VCaP (cell line): ENCODE measurements at regions not wholly inside any gene's neighbourhood (a gene's known extent, or its start where the extent isn't known, plus 50 kb on each side); places are given as distances from the start of the nearest gene placed in this dataset.

Experiments
- H3K27ac ChIP-seq: fragments of 450-650 bp; 2 replicates; pipeline ENCODE4 v1.5.1; 2017
- CTCF ChIP-seq: fragments of 450-650 bp; conservative IDR thresholded peaks from 2 replicates; pipeline ENCODE4 v1.5.1; 2017; ENCODE audit warnings: mild to moderate bottlenecking, moderate library complexity

GRCh38 chr11:88041679-88042078, 133.6 kb downstream of the RAB38 start:
- TF ChIP-seq CTCF: no peak
- no peak overlapping the region for H3K27ac ChIP-seq

- no peak for TF ChIP-seq CTCF
- H3K27ac ChIP-seq: no peak overlapping the region
Observed at GRCh38 chr11:88040148-88040496, 135.1 kb downstream of the RAB38 start.

GRCh38 chr11:88039476-88040147, 135.6 kb downstream of the RAB38 start:
- no peak for TF ChIP-seq CTCF
- H3K27ac ChIP-seq: no peak overlapping the region

GRCh38 chr11:88038063-88038462, 137.2 kb downstream of the RAB38 start:
- no peak overlapping the region for H3K27ac ChIP-seq
- no peak for TF ChIP-seq CTCF

GRCh38 chr11:88036701-88037100, 138.5 kb downstream of the RAB38 start:
- H3K27ac ChIP-seq: no peak overlapping the region
- TF ChIP-seq CTCF: no peak

GRCh38 chr11:88035271-88035670, 140.0 kb downstream of the RAB38 start:
- H3K27ac ChIP-seq: no peak overlapping the region
- no peak for TF ChIP-seq CTCF

GRCh38 chr11:88017666-88018065, 157.6 kb downstream of the RAB38 start:
- TF ChIP-seq CTCF: no peak
- no peak overlapping the region for H3K27ac ChIP-seq
